ENCODE measurements at regions not wholly inside any gene's neighbourhood (a gene's known extent, or its start where the extent isn't known, plus 50 kb on each side); places are given as distances from the start of the nearest gene placed in this dataset.
"Not testable (repeated sequence)": the region's sequence is repeated elsewhere in the genome, so short reads cannot be mapped to it uniquely, and the experiment has no call there.

DNA sequence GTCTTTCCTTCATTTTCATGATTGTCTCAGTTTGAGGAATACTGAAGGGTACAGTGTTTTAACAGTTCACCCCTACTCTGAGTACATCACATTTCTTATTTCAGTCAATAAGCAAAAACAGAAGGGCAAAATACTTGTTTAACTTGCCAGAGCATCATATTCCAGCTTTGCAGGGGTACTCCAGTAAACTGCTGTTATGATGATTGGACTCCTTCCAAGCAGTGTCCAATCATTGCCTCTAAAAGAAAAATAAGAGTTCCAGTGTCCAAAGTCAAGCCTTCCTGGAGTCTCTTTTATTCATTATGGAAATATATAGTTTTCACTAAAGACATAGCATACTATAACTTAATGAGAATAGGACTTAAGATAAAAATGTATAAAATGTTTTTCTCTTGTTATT is 105.1 kb downstream of the FANCF start:
- Histone ChIP-seq H3K36me3 (ENCODE audit: control insufficient read depth in 2 of 3, insufficient read depth in 3 of 3, low read length in 3 of 3) (no peaks in the 10 kb centered on the region), H3K27ac (ENCODE audit: low read depth in 2 of 2, low read length in 2 of 2) (no peak overlapping the region), H3K4me3 (ENCODE audit: low read length in 3 of 3) (no peak overlapping the region), H3K27me3 (ENCODE audit: control insufficient read depth, insufficient read depth, low read length) (no peaks in the 10 kb centered on the region), H3K9ac (ENCODE audit: low read length in 3 of 3) (no peak overlapping the region), H3K4me1 (ENCODE audit: control insufficient read depth in 2 of 3, insufficient read depth in 2 of 3, low read depth in 1 of 3, low read length in 3 of 3) (no peaks in the 10 kb centered on the region), H3K9me3 (ENCODE audit: control insufficient read depth in 2 of 3, insufficient read depth in 1 of 3, low read length in 3 of 3) (no peaks in the 10 kb centered on the region)
- intact Hi-C loops (cut with DNase I), result no loop called here
- DNase-seq (no peak), FAIRE-seq (no peak)
- TF ChIP-seq, protein P1, sequence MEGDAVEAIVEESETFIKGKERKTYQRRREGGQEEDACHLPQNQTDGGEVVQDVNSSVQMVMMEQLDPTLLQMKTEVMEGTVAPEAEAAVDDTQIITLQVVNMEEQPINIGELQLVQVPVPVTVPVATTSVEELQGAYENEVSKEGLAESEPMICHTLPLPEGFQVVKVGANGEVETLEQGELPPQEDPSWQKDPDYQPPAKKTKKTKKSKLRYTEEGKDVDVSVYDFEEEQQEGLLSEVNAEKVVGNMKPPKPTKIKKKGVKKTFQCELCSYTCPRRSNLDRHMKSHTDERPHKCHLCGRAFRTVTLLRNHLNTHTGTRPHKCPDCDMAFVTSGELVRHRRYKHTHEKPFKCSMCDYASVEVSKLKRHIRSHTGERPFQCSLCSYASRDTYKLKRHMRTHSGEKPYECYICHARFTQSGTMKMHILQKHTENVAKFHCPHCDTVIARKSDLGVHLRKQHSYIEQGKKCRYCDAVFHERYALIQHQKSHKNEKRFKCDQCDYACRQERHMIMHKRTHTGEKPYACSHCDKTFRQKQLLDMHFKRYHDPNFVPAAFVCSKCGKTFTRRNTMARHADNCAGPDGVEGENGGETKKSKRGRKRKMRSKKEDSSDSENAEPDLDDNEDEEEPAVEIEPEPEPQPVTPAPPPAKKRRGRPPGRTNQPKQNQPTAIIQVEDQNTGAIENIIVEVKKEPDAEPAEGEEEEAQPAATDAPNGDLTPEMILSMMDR (IDR thresholded peaks at IDR 0.05; ENCODE audit: borderline replicate concordance, extremely low read depth, insufficient read depth), result no peak

DNA sequence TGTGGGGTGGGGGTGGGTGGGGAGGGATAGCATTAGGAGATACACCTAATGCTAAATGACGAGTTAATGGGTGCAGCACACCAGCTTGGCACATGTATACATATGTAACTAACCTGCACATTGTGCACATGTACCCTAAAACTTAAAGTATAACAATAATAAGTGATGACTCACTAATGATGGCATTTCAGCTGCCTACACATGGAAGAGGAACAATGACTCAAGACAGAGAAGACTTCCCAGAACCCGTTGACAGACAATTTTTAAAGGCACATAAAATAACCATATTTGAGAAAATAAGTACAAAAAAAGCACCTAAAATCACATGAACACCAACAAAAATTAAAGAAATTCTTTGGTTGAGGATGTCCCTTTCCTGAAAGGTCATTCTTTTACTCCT is 107.3 kb downstream of the FANCF start:
- H3K27me3 ChIP-seq (ENCODE audit: control insufficient read depth, insufficient read depth, low read length); H3K36me3 ChIP-seq (ENCODE audit: control insufficient read depth in 2 of 3, insufficient read depth in 3 of 3, low read length in 3 of 3); FAIRE-seq; H3K27ac ChIP-seq (ENCODE audit: low read depth in 2 of 2, low read length in 2 of 2); intact Hi-C loops (cut with DNase I); DNase-seq; H3K4me3 ChIP-seq (ENCODE audit: low read length in 3 of 3); H3K9me3 ChIP-seq (ENCODE audit: control insufficient read depth in 2 of 3, insufficient read depth in 1 of 3, low read length in 3 of 3); H3K9ac ChIP-seq (ENCODE audit: low read length in 3 of 3); H3K4me1 ChIP-seq (ENCODE audit: control insufficient read depth in 2 of 3, insufficient read depth in 2 of 3, low read depth in 1 of 3, low read length in 3 of 3): not testable (repeated sequence)

DNA sequence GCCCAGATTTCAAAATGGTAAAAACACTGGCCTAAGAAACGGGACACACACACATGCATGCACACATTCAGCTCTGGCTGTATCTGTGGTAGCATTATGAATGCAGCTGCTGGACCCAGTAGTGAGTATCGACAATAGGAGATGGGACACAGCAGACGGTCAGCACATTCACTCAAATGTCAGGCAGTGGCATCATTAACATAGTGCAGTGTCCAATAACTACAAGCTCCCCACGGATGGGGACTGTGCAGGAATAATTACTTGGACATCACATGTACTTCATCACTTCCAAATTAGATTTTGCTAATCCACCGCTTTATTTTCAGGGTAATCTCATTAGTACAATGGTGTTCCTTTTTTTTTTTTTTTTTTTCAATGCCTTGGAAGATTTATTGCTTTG is 109.5 kb downstream of the FANCF start:
- no peak overlapping the region for H3K9ac ChIP-seq (ENCODE audit: low read length in 3 of 3)
- no peaks in the 10 kb centered on the region for H3K4me1 ChIP-seq (ENCODE audit: control insufficient read depth in 2 of 3, insufficient read depth in 2 of 3, low read depth in 1 of 3, low read length in 3 of 3)
- TF ChIP-seq, protein P1 (IDR thresholded peaks at IDR 0.05; ENCODE audit: borderline replicate concordance, extremely low read depth, insufficient read depth), result no peak
- H3K36me3 ChIP-seq (ENCODE audit: control insufficient read depth in 2 of 3, insufficient read depth in 3 of 3, low read length in 3 of 3), result no peaks in the 10 kb centered on the region
- no peak overlapping the region for H3K27ac ChIP-seq (ENCODE audit: low read depth in 2 of 2, low read length in 2 of 2)
- FAIRE-seq (no peak), DNase-seq (no peak)
- no peaks in the 10 kb centered on the region for H3K27me3 ChIP-seq (ENCODE audit: control insufficient read depth, insufficient read depth, low read length)
- intact Hi-C loops (cut with DNase I), result no loop called here
- H3K9me3 ChIP-seq (ENCODE audit: control insufficient read depth in 2 of 3, insufficient read depth in 1 of 3, low read length in 3 of 3), result no peaks in the 10 kb centered on the region
- no peak overlapping the region for H3K4me3 ChIP-seq (ENCODE audit: low read length in 3 of 3)

DNA sequence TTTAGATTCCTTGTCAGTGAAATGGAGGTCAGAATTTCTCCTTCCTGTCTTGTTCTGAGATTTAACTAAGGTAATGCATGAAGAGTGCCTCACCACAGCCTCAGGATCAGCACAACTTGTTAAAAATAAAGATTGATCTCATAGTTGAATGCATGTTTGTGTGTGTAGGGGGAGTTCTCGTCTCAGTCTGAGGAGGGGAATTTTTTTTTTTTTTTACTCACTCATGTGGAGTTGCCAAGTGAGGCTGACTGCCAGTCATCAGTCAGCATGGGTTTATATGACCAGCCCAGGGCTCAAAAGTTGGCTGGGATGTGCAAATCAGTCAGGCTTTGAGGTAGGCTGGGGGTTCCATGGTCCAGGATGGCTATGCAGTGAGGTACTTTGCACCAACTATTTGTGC is 113.2 kb downstream of the FANCF start:
- no peak overlapping the region for H3K9ac ChIP-seq (ENCODE audit: low read length in 3 of 3)
- no peaks in the 10 kb centered on the region for H3K36me3 ChIP-seq (ENCODE audit: control insufficient read depth in 2 of 3, insufficient read depth in 3 of 3, low read length in 3 of 3)
- no peaks in the 10 kb centered on the region for H3K4me1 ChIP-seq (ENCODE audit: control insufficient read depth in 2 of 3, insufficient read depth in 2 of 3, low read depth in 1 of 3, low read length in 3 of 3)
- TF ChIP-seq, protein P1 (IDR thresholded peaks at IDR 0.05; ENCODE audit: borderline replicate concordance, extremely low read depth, insufficient read depth), result no peak
- intact Hi-C loops (cut with DNase I), result no loop called here
- no peak overlapping the region for H3K27ac ChIP-seq (ENCODE audit: low read depth in 2 of 2, low read length in 2 of 2)
- H3K27me3 ChIP-seq (ENCODE audit: control insufficient read depth, insufficient read depth, low read length), result no peaks in the 10 kb centered on the region
- DNase-seq (peak in 3 of 5 donors; percentile 4 to 10 (median 8)), FAIRE-seq (no peak)
- no peak overlapping the region for H3K4me3 ChIP-seq (ENCODE audit: low read length in 3 of 3)
- H3K9me3 ChIP-seq (ENCODE audit: control insufficient read depth in 2 of 3, insufficient read depth in 1 of 3, low read length in 3 of 3), result no peaks in the 10 kb centered on the region

Measured in kidney (tissue), 13 donors.